ENCODE measurements at regions not wholly inside any gene's neighbourhood (a gene's known extent, or its start where the extent isn't known, plus 50 kb on each side); places are given as distances from the start of the nearest gene placed in this dataset.

DNA sequence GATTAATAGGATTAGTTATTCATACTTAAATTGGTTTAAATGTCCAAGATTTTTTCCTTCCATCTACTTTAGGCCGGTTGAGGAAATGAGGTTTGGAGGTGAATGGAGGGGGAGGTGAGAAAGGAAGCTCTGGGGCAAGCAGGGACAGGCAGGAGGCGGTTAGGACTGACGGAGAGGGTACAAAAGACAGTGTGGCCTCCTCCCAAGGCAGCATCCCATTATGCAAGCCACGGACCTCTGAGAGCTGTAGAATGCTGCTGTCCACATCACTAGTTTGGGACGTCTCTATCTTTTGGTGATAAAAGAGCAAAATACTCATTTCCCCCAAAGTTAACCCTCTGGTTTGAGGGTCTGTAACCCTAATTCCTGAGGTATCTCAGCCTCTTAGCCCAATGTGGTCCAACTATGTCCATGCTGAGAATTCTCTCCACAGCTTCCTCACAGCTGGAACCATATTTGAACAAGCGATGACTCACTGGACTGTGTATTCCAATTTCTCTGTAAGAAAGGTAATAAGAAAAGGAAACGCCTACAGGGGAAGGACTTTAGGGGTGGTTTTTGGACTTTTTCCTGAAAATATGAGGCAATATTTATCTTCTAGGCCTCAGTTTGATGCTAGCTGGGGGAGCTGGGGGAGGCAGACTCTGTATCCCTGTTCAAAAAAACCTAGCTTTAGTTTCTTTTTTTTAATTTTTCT, 172.2 kb downstream of the TFAP2B start (continued):
- TF ChIP-seq EZH2phosphoT487 (IDR thresholded peaks at IDR 0.05; ENCODE audit: unreplicated experiment) (no peak), REST (IDR thresholded peaks at IDR 0.05; ENCODE audit: unreplicated experiment) (no peak), EZH2 (IDR thresholded peaks at IDR 0.05; ENCODE audit: low read depth, unreplicated experiment) (no peak), ZNF114 (CRISPR knock-in tag; IDR thresholded peaks at IDR 0.05) (no peak)

- H3K27ac Mint-ChIP-seq = no peak overlapping the region
- no peaks in the 10 kb centered on the region for H3K27me3 ChIP-seq (ENCODE audit: insufficient read depth)
- peak overlapping the region; percentile 23; the same call in 1 of the 2 replicates for H2AFZ ChIP-seq
- H3K4me1 ChIP-seq (ENCODE audit: insufficient read depth) = no peaks in the 10 kb centered on the region
- H4K20me1 ChIP-seq (replicated peaks; ENCODE audit: insufficient read depth) = no peaks in the 10 kb centered on the region
- no peaks in the 10 kb centered on the region for H3K4me1 Mint-ChIP-seq
- H3K4me3 Mint-ChIP-seq = no peak overlapping the region
- H3F3A ChIP-seq (replicated peaks; ENCODE audit: low read depth) = no peaks in the 10 kb centered on the region
- no peak for TF ChIP-seq CTCF (conservative IDR thresholded peaks at IDR 0.05; ENCODE audit: low read depth in 2 of 2)
- TF ChIP-seq CREB1 (CRISPR knock-in tag; IDR thresholded peaks at IDR 0.05; ENCODE audit: low read depth) = no peak
- no peak overlapping the region for H3K27ac ChIP-seq (ENCODE audit: low read depth)
- no peak overlapping the region for H3K4me2 ChIP-seq
- no peaks in the 10 kb centered on the region for H3K27me3 Mint-ChIP-seq (ENCODE audit: insufficient read depth, low read depth, poor library complexity)
- H3K9me2 ChIP-seq (ENCODE audit: insufficient read depth) = peaks cover 7% of the 10 kb centered on the region; the same call in 1 of the 2 replicates
- no peaks in the 10 kb centered on the region for H3K79me2 ChIP-seq (replicated peaks; ENCODE audit: insufficient read depth)
- no peak for DNase-seq (ENCODE audit: low spot score)
- H3K36me3 Mint-ChIP-seq (ENCODE audit: low read depth) = no peaks in the 10 kb centered on the region
- H3K9me3 Mint-ChIP-seq = no peaks in the 10 kb centered on the region
- no peak overlapping the region for H3K4me3 ChIP-seq
- H3K36me3 ChIP-seq (ENCODE audit: insufficient read depth) = no peaks in the 10 kb centered on the region
- no peak for ATAC-seq
Observed at GRCh38 chr6:50992232-50992631, 173.6 kb downstream of the TFAP2B start.
